Peyer's patch (tissue), 4 donors: ENCODE measurements at regions not wholly inside any gene's neighbourhood (a gene's known extent, or its start where the extent isn't known, plus 50 kb on each side); places are given as distances from the start of the nearest gene placed in this dataset.
A peak's percentile ranks its signal among the peaks of the same experiment; 100 is the strongest.

ENCODE experiments used
- DNase-seq, 3 donors: peaks; one replicate each; pipeline ENCODE4 v3.0.0-alpha.2; 2017 to 2019
- H3K27ac ChIP-seq, 4 donors: fragments of 200-600 bp; sonication (generic); one replicate each; pipeline ENCODE4 v1.5.1; 2016 to 2019
- H3K27me3 ChIP-seq, 2 donors: fragments of 200-600 bp; sonication (generic); one replicate each; pipeline ENCODE4 v1.5.1; 2019
- H3K36me3 ChIP-seq, 3 donors: fragments of 200-600 bp; sonication (generic); one replicate each; pipeline ENCODE4 v1.5.1; 2016 to 2019
- H3K4me1 ChIP-seq, 4 donors: fragments of 200-600 bp; sonication (generic); one replicate each; pipeline ENCODE4 v1.5.1; 2016 to 2019
- H3K4me3 ChIP-seq, 4 donors: fragments of 200-600 bp; sonication (generic); 1 replicate in 3 of 4; 2 replicates in 1 of 4; pipeline ENCODE4 v1.5.1; 2016 to 2019; ENCODE audit warnings: mild to moderate bottlenecking in 1 of 4
- H3K9me3 ChIP-seq, 4 donors: fragments of 200-600 bp; sonication (generic); one replicate each; pipeline ENCODE4 v1.5.1; 2016 to 2019; ENCODE audit warnings: mild to moderate bottlenecking in 1 of 4
- CTCF ChIP-seq, 6 experiments: fragments of 450-650 bp in 4 of 6; fragments of 200-600 bp in 2 of 6; sonication (generic) in 1 of 6; IDR thresholded peaks; one replicate each; pipeline ENCODE4 v1.5.1; 2017 to 2019; ENCODE audit warnings: antibody characterized with exemption in 6 of 6, mild to moderate bottlenecking in 3 of 6, moderate library complexity in 1 of 6
- POLR2A ChIP-seq, 2 donors: fragments of 450-650 bp; IDR thresholded peaks; one replicate each; pipeline ENCODE4 v1.5.1; 2017; ENCODE audit warnings: antibody characterized with exemption in 2 of 2, mild to moderate bottlenecking in 2 of 2, moderate library complexity in 2 of 2

- no peak for TF ChIP-seq POLR2A (IDR thresholded peaks at IDR 0.05)
- no peak for TF ChIP-seq CTCF (IDR thresholded peaks at IDR 0.05)
- H3K27ac ChIP-seq, result no peak overlapping the region
- H3K4me3 ChIP-seq, result no peak overlapping the region
- no peaks in the 10 kb centered on the region for H3K36me3 ChIP-seq
- no peaks in the 10 kb centered on the region for H3K27me3 ChIP-seq
- H3K9me3 ChIP-seq, result no peaks in the 10 kb centered on the region
- DNase-seq, result no peak
- H3K4me1 ChIP-seq, result no peaks in the 10 kb centered on the region
Measured at GRCh38 chr7:17069146-17069545, 187.4 kb upstream of the AGR3 start.

GRCh38 chr7:17070231-17070708, 188.5 kb upstream of the AGR3 start:
- H3K27me3 ChIP-seq, result no peaks in the 10 kb centered on the region
- no peak for DNase-seq
- H3K9me3 ChIP-seq, result no peaks in the 10 kb centered on the region
- H3K4me1 ChIP-seq, result no peaks in the 10 kb centered on the region
- TF ChIP-seq CTCF (IDR thresholded peaks at IDR 0.05) (no peak), POLR2A (IDR thresholded peaks at IDR 0.05) (no peak)
- H3K4me3 ChIP-seq, result no peak overlapping the region
- H3K36me3 ChIP-seq, result no peaks in the 10 kb centered on the region
- peak overlapping the region in 1 of 4 donors; percentile 32 for H3K27ac ChIP-seq

- no peak for DNase-seq
- H3K27ac ChIP-seq, result no peak overlapping the region
- no peaks in the 10 kb centered on the region for H3K27me3 ChIP-seq
Measured at GRCh38 chr7:17071866-17072265, 190.1 kb upstream of the AGR3 start.

GRCh38 chr7:17075601-17076255, 193.9 kb upstream of the AGR3 start:
- Histone ChIP-seq H3K36me3 (no peaks in the 10 kb centered on the region), H3K4me3 (no peak overlapping the region), H3K9me3 (no peaks in the 10 kb centered on the region), H3K4me1 (no peaks in the 10 kb centered on the region), H3K27ac (no peak overlapping the region), H3K27me3 (no peaks in the 10 kb centered on the region)
- no peak for DNase-seq
- no peak for TF ChIP-seq POLR2A (IDR thresholded peaks at IDR 0.05)
- TF ChIP-seq CTCF (IDR thresholded peaks at IDR 0.05), result no peak

More at GRCh38 chr7:17071866-17072265, 190.1 kb upstream of the AGR3 start:
- H3K4me3 ChIP-seq, result no peak overlapping the region
- no peaks in the 10 kb centered on the region for H3K9me3 ChIP-seq
- H3K36me3 ChIP-seq, result no peaks in the 10 kb centered on the region
- no peaks in the 10 kb centered on the region for H3K4me1 ChIP-seq
- TF ChIP-seq POLR2A (IDR thresholded peaks at IDR 0.05) (no peak), CTCF (IDR thresholded peaks at IDR 0.05) (no peak)

GRCh38 chr7:17078298-17078697, 196.5 kb upstream of the AGR3 start:
- H3K4me3 ChIP-seq, result no peak overlapping the region
- DNase-seq, result no peak
- TF ChIP-seq CTCF (IDR thresholded peaks at IDR 0.05) (no peak), POLR2A (IDR thresholded peaks at IDR 0.05) (no peak)
- no peaks in the 10 kb centered on the region for H3K9me3 ChIP-seq
- H3K4me1 ChIP-seq, result no peaks in the 10 kb centered on the region
- H3K27ac ChIP-seq, result no peak overlapping the region
- no peaks in the 10 kb centered on the region for H3K36me3 ChIP-seq
- H3K27me3 ChIP-seq, result no peaks in the 10 kb centered on the region
